ENCODE measurements at regions not wholly inside any gene's neighbourhood (a gene's known extent, or its start where the extent isn't known, plus 50 kb on each side); places are given as distances from the start of the nearest gene placed in this dataset.

DNA sequence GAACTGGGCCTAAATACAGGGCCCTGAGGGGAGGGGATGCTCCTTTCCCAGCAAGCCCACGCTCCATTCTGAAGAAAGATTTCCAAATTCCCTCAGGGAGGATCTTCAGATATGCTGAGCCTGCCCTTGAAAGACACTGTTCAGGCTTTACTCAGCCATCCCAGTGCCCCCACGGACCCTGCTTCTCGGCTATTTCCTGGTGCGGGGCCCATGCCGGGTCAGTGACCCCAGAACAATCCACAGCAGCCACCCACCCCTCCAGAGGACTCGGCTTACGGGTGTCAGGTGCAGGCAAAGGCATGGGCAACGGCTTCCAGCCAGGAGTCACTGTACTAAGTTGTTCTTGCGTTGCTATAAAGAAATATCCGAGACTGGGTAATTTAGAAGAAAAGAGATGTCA, 137.1 kb downstream of the OAT start:
- no peak for DNase-seq

More for the DNA sequence above, 137.1 kb downstream of the OAT start:
- H3K4ac ChIP-seq (ENCODE audit: low read depth, low read length): no peak overlapping the region
- CTCF ChIA-PET: no interaction called here
- no peak overlapping the region for H4K5ac ChIP-seq (ENCODE audit: low read depth, low read length)
- TF ChIP-seq NFE2L2 (IDR thresholded peaks at IDR 0.05; ENCODE audit: low read depth, low read length) (no peak), RAD21 (IDR thresholded peaks at IDR 0.05; ENCODE audit: low read length) (no peak), SMC3 (IDR thresholded peaks at IDR 0.05; ENCODE audit: low read depth, low read length) (no peak)
- TF ChIP-seq, protein P1, sequence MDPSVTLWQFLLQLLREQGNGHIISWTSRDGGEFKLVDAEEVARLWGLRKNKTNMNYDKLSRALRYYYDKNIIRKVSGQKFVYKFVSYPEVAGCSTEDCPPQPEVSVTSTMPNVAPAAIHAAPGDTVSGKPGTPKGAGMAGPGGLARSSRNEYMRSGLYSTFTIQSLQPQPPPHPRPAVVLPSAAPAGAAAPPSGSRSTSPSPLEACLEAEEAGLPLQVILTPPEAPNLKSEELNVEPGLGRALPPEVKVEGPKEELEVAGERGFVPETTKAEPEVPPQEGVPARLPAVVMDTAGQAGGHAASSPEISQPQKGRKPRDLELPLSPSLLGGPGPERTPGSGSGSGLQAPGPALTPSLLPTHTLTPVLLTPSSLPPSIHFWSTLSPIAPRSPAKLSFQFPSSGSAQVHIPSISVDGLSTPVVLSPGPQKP (IDR thresholded peaks at IDR 0.05; ENCODE audit: borderline replicate concordance, low read depth, low read length): no peak
- 83% methylated on average over 2 of the region's 10 CpGs; no CpG with 5 or more reads in 1 of the 2 experiments for WGBS, 2 experiments (ENCODE audit: extremely low coverage in 2 of 2, insufficient read length in 1 of 2)
- H3K9me3 ChIP-seq (ENCODE audit: control insufficient read depth, insufficient read depth, low read length): peaks cover 22% of the 10 kb centered on the region
- H2AK9ac ChIP-seq (replicated peaks; ENCODE audit: low read depth, low read length, poor library complexity): no peak overlapping the region
- H2BK15ac ChIP-seq (ENCODE audit: low read depth, low read length): no peak overlapping the region
- no peak overlapping the region for H3K27ac ChIP-seq (ENCODE audit: insufficient read depth, low read length)
- H3K36me3 ChIP-seq (ENCODE audit: control insufficient read depth, insufficient read depth, low read length): no peaks in the 10 kb centered on the region
- H3K79me1 ChIP-seq (ENCODE audit: low read depth in 1 of 2, low read length in 2 of 2): no peaks in the 10 kb centered on the region
- no peaks in the 10 kb centered on the region for H3K4me1 ChIP-seq (ENCODE audit: control insufficient read depth, insufficient read depth, low read length)
- dilution Hi-C loops (cut with HindIII; ENCODE audit: low sequenced_read_pairs, unreplicated experiment): no loop called here
- H3K9me1 ChIP-seq (ENCODE audit: insufficient read depth, low read length): no peaks in the 10 kb centered on the region
- H4K8ac ChIP-seq (ENCODE audit: low read depth in 2 of 2, low read length in 2 of 2): no peak overlapping the region
- no peaks in the 10 kb centered on the region for H4K20me1 ChIP-seq (ENCODE audit: insufficient read depth, low read length)
- H4K91ac ChIP-seq (ENCODE audit: insufficient read depth, low read depth, low read length): no peak overlapping the region
- no peak overlapping the region for H3K56ac ChIP-seq (ENCODE audit: extremely low read depth, insufficient read depth, low read length)
- intact Hi-C loops (cut with micrococcal nuclease): no loop called here
- no peak overlapping the region for H3K4me3 ChIP-seq (ENCODE audit: insufficient read depth, low read depth, low read length)
- ATAC-seq (ENCODE audit: low read depth): no peak
- H2AFZ ChIP-seq (replicated peaks; ENCODE audit: low read length, poor library complexity): no peak overlapping the region
- H3K14ac ChIP-seq (replicated peaks; ENCODE audit: low read depth, low read length): no peak overlapping the region
- H2BK120ac ChIP-seq (ENCODE audit: low read depth, low read length): no peak overlapping the region
- BruUV-seq (replicated peaks): no TSS peak
- no peak overlapping the region for H3K23ac ChIP-seq (ENCODE audit: low read depth, low read length)
- no peaks in the 10 kb centered on the region for H3K27me3 ChIP-seq (ENCODE audit: control insufficient read depth, insufficient read depth, low read length)
- no peak overlapping the region for H3K18ac ChIP-seq (ENCODE audit: low read depth, low read length)
- no peak overlapping the region for H2AK5ac ChIP-seq (ENCODE audit: low read depth, low read length)
- H3K9ac ChIP-seq (ENCODE audit: low read depth, low read length): no peak overlapping the region
- H2BK20ac ChIP-seq (ENCODE audit: low read depth, low read length): no peak overlapping the region
- in situ Hi-C loops (cut with MboI; ENCODE audit: low sequenced_read_pairs): no loop called here
- H3K4me2 ChIP-seq (ENCODE audit: low read depth, low read length): no peak overlapping the region
- H2BK5ac ChIP-seq (ENCODE audit: low read depth, low read length, poor library complexity, severe bottlenecking): no peak overlapping the region
- POLR2A ChIA-PET (ENCODE audit: unreplicated experiment): no interaction called here
